HG03460 (cell line): ENCODE measurements at regions not wholly inside any gene's neighbourhood (a gene's known extent, or its start where the extent isn't known, plus 50 kb on each side); places are given as distances from the start of the nearest gene placed in this dataset.
"Not testable (repeated sequence)": the region's sequence is repeated elsewhere in the genome, so short reads cannot be mapped to it uniquely, and the experiment has no call there.

Experiments
- ATAC-seq: cut with Tn5 transposase; IDR thresholded peaks from one replicate; pipeline ENCODE4 v1.9.1; 2021; ENCODE audit not compliant: unreplicated experiment

DNA sequence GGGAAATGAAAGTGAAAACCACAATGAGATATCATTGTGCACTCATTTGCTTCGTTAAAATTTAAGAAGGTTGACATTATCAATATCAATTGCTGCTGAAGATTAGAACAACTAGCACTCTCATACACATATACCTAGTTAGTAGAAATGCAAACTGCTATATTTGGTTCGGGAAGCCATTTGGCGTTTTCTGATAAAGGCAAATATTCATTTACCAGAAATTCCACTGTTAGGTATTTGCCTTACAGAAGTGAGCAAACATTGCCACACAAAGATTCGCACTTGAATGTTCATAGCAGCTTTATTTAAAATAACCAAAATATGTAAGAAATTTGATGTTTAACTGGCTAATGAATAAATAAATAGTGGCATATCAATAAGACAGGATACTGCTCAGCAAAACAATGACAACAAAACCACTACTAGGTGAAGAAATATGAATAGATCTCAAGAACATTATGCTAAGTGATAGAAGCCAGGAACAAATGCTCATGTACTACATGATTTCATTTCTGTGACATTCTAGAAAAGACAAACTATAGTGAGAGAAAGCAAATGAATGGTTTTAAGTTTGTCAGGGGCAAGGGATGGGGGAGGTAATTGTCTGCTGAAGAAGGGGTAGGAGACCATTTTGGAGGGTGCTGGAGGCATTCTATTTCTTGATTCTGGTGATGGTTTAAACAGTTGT lies 387.8 kb downstream of the PTH2R start:
- ATAC-seq = no peak

DNA sequence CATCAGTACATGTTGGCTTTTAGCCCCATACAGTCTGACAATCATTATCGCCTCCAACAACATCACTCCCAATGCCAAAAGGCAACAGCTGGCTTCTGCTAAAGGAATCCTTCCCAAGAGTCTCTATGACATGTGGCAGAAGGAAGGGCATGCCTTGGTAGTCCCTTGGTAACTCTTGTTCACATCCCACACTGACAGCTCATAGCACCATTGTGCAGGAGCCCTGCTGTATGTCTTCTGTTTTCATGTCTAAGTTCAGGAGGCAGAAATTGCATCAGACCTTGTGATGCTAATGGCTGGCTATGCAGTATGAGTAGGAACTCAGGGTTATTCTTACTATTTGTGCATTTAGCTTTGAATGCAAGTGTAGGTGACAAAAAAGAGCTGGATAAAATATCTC lies 392.1 kb downstream of the PTH2R start:
- ATAC-seq = no peak

DNA sequence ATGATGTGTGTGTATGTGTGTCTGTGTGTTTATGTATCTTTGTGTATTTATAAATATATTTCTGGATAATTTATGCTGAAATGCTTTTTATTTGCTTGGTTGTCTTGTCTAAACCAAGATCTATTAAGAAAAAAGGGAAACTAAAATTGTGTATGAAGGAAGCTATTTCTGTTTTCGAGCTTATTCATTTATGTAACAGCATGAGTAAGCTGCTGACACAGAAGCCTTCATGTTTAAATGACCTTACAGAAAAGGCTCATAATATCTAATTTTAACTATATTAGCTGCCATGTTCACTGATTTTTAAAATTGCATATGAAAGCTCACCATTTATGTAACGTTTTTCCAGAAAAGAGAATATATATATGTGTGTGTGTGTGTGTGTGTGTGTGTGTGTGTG lies 392.8 kb downstream of the PTH2R start:
- ATAC-seq = no peak

DNA sequence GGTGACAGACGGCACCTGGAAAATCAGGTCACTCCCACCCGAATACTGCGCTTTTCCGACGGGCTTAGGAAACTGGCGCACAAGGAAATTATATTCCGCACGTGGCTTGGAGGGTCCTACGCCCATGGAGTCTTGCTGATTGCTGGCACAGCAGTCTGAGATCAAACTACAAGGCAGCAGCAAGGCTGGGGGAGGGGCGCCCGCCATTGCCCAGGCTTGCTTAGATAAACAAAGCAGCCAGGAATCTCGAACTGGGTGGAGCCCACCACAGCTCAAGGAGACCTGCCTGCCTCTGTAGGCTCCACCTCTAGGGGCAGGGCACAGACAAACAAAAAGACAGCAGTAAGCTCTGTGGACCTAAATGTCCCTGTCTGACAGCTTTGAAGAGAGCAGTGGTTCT lies 394.3 kb downstream of the PTH2R start:
- not testable (repeated sequence) for ATAC-seq

DNA sequence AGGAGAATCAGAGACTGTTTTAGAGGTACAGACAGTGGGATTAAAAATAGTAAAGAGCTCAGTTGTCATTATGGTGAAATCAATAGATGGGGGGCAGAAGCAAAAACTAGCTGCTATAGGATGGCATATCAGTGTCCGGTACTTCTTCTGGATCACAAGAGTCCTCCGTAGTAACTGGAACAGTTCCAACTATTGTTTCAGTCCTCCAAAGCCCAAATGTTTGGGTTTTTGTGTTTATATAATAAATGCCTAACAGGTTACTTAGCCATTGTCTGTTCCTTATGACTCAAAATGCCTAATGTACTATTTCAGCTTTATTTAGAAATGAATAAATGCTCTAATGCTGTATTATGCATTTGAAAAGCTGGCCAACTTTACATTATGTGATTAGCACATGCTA lies 401.2 kb downstream of the PTH2R start:
- ATAC-seq = no peak

DNA sequence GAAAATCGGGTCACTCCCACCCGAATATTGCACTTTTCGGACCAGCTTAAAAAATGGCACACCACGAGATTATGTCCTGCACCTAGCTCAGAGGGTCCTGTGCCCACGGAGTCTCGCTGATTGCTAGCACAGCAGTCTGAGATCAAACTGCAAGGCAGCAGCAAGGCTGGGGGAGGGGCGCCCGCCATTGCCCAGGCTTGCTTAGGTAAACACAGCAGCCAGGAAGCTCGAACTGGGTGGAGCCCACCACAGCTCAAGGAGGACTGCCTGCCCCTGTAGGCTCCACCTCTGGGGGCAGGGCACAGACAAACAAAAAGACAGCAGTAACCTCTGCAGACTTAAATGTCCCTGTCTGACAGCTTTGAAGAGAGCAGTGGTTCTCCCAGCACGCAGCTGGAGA lies 405.3 kb downstream of the PTH2R start:
- not testable (repeated sequence) for ATAC-seq

DNA sequence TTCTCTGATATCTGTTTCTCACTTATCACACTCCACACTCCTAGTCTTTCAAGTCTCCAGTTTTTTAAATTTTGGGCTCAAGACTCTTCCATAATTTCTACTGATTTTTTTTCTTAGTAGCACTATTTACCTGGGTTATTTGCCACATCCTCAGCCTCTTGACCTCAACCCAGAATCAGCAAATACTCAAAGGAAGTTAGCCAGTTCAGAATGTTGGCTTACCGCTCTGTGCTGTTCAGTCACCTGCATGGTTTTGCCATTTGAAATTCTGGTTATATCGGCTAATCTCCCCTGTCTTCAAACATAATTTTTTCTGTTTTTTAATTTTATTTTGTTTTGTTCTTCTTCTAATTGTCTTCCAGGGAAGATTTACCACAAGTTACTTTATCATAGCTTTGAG lies 412.6 kb downstream of the PTH2R start:
- no peak for ATAC-seq

DNA sequence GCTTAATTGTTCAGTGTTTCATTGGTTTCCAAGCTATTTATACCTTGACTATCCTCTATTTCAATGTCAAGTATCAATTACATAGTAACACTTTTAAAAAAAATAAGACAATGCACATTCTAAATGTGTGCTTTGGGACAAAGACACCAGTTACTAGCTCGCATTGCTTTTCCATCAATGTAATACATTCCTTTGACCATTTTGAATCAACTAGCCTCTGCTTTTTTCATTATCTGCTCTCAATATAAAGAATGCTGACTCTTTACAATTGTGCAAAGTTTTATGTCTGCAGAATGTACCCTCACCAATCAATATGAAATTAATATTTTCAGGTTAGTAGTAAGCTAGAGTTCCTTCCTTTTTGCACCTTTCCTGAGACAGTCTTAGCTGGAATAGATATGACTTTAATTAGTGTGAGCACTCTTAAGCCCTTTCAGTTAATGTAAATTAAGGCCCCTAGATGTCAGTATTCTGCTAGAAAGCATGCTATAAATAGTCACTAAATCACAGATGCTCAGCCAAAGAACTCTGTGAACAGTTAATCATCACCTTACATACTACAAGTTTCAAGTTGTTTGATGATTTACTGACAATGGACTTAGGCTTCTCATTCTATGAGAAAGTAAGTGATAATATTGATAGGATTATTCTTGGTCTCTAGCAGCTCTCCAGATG lies 413.6 kb downstream of the PTH2R start:
- ATAC-seq = peak; percentile 91

DNA sequence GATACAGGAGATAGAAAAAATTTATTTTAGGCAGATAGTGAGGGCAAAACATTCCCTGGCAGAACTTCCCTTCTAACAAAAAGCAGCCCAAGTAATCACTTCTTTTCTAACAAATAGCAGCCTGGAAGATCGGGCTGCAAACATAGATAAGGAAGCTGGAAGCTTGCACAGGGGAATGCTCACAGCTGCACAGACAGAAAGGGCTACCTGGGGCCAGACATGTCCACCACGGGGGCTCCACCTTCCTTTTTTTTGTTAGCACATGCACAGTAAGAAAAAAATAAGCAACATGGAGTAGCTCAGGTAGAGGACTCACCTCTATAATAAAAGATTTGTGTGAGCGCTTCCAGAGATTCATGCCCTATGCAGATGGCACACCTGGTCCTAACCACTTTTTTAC lies 420.5 kb downstream of the PTH2R start:
- no peak for ATAC-seq

DNA sequence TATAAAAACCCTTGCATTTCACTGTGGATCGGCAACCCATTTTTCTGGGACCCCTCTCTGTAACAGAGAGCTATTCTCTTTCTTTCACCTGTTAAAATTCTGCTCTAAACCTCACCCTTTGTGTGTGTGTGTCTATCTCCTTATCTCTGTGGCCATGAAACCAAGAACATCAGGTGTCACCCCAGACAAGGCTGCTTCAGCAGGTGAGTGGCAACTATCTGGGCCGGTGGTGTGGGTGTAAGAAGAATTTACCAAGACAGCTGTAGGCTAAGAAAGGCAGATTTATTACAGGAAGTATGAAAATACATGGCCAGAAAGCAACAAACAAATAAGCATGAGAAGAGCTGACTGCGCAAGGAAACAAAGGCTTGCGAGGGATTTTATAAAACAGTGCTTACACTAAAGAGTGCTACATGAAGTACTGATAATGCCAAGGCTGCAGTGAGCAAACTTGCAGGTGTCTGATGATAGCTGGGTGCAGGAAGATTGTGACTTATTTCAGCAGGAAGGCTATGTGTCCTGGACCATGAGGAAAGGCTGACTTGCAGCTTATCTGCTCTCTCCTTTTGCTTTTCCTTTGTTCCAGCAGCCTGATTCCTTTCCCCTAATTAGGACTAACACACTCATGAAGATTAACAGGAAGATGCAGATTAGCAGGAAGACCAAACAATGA lies 421.1 kb downstream of the PTH2R start:
- ATAC-seq = no peak

DNA sequence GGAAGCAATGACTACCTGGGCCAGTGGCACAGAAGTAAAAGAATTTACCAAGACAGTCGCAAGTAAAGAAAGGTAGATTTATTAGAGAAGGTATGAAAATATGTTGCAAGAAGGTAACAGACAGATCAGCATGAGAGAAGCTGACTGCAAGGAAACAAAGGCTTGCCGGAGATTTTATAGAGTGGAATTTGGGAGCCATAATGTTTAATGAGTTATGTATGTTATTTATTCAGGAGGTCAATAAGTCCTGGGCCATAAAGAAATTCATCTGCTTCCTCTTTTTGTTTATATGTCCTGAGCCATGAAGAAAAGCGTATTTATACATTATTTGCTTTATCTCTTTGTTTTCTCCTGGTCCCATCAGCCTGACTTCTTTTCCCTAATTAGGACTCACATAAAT lies 423.6 kb downstream of the PTH2R start:
- no peak for ATAC-seq

DNA sequence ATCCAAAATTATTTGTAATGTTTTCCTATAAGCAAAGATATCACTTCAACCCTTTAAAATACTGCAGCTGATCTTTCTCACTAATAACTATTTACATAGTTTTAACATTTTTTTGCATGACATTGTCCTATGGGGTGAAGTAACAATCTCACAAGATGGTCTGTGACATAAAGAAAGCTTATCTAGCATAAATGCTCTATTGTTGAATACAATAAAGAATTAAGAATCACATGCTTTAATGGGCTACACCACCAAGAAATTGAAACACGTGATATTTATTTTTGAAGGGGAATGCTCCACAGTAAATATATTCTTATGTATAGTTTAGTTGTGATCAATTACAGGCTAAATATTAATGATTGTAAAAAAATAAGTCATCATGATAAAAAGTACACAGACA lies 441.1 kb downstream of the PTH2R start:
- ATAC-seq = no peak

DNA sequence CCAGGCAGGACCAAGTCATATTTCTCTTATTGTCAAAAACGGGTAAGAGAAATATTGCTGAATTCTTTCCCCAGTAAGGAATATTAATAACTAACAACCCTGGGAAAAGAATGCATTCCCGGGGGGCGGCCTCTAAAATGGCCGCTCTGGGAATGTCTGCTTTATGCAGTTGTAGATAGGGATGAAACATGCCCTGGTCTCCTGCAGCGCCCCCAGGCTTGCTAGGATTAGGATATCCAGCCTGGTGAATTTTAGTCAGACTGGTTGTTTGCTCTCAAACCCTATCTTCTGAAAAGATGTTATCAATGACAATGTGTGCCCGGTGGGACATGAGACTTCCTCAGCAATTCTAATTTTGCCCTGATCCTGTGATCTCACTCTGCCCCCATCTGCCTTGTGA lies 448.1 kb downstream of the PTH2R start:
- ATAC-seq = no peak

DNA sequence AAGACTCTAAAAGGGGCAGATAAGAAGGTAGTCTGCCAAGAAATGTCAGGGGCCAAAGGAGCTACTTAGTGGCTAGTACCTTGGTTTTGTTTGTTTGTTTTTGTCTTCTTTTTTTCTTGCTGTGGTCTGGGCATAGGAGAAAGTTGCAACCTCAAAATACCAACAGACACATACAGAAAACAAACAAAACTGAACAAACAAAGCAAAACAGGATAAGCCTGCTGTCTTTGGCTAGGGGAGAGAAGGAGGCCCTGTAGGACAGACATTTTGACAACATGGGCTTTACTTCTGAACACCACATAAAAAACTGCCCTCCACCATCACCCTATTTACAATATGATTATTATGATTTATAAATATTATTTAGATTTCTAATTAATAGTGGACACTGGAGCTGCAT lies 460.8 kb downstream of the PTH2R start:
- no peak for ATAC-seq

DNA sequence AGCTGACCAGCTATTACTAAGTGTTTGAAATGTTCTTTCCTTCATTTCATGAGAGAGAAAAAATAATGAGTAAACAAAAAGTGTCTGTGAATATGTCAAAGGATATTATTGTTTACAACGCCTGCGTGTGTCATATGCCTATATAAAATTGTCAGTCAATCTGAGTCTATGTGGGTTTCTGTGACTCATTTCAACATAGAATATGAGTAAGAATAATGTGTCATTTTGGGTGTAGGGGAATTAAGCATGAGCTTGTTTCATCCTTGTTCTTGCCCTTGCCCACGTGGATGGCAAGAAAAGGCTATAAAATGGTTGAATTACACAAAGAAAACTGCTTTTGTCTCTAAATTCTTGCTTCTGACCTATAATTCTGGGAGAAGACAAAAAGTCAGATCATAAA lies 466.0 kb downstream of the PTH2R start:
- no peak for ATAC-seq

DNA sequence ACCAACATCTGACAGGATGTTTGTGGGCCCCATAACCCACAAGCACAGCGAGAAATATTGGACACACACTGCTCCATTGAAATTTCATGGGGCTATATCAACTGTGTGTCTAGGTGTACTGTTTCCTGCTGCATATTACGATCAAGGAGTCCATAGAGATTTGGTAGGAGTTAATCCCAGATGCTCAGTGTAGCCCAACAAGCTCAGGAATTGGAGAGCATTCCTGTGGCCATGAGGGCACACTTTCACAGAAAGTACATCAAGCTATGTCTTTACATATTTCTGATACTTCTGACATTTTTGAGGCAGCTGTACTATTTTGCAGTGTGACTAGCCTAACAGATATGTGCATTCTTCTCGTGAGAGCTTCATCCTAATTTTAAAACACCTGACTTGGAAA lies 473.1 kb downstream of the PTH2R start:
- ATAC-seq = no peak

DNA sequence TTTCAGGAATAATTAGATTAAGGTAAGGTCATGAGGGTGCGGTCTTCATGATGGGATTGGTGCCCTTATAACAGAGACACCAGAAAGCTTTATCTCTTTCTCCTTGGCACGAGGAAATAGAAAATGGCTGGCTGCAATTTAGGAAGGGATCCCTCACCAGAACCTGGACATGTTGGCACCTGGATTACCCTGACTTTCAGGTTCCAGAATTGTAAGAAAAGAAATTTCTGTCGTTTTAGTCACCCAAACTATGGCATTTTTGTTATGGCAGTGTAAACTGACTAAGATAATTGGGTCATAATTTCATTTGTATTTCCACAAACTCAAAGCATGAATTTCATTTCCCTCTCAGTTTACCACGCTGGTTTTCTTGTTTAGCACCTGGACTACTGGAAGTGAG lies 473.6 kb downstream of the PTH2R start:
- ATAC-seq = no peak

DNA sequence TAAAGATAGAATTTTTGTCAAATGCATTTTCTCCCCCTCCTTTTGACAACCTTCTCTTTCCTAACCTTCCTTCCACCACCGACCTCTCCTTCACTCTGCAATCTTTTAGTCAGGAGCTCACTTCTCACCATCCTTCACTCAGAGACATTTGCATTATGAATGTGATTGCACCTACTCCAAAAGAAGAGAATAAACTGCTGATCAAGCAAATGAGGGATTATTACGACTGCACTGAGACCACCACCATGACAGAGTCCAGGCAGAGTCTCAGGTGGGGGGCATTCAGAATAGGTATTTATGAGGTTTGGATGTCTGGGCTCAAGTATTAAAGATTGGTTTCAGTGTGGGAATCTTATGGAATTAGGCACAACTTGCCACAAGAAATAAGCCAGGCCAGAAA lies 483.9 kb downstream of the PTH2R start:
- no peak for ATAC-seq

DNA sequence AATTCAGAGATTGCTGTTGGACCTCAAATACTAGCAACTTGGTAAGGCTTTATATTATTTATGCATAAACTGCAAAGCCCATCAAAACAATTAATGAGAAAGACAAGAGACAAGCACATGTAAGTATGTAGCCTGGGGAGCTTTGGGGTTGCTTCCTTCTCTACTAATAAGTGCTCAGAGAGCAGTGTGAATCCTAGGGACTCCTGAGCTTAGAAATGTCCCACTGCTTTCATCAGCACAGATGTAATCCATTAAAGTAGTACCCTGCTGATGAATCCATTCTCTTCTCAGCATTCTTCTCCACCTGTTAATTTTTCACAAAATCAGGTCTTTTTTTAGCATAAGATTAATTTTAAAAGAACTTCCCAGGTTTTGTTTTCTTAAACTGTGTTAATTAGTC lies 485.6 kb downstream of the PTH2R start:
- ATAC-seq = no peak

DNA sequence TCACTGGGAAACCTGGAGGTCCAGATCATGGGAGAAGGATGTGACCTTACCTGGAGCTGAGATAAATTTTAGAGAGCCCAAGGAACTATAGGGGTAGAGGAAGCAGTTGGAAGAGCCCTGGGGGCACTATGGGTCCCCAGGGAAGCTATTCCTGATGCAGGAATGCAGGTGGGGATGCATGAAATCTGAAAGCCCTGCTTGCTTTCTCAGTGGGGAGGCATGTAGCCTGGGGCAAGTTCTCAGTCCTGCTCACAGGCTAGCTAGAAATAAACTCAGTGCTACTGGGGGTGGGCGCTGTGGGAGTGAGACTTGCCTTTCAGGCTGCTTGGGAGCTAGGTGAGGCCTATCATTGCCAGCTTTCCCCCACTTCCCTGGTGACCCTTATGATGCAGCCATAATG lies 499.7 kb downstream of the PTH2R start:
- no peak for ATAC-seq

DNA sequence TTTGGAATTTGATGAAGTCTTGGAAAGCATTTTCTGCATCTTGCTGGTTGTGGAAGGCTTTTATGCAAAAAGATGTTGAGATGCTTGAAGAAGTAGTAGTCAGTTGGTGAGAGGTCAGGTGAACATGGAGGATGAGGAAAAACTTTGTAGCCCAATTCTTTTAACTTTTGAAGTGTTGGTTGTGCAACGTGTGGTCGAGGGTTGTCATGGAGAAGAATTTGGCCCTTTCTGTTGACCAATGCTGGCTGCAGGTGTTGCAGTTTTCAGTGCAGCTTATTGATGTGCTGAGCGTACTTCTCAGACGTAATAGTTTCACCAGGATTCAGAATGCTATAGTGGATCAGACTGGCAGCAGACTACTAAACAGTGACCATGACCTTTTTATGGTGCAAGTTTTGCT lies 508.4 kb upstream of the MAP2 start:
- no peak for ATAC-seq

DNA sequence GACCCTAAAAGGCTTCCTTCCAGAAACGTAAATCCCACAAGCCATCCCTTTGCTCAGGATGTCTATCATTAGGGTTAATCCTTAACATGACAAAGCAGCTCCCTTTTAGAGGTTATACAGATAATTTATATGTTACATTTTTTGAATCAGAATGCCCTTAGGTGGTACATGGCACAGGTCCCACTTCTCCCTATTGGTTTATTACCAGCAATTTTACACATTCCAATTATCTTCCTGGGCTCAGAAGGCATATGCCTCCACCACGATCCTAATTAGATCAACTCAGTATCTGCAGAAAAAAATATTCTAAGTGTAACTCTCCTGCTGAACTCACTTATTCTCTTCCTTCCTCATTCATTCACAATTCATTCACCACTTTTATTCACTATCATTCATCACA lies 507.0 kb upstream of the MAP2 start:
- ATAC-seq = no peak
